ENCODE measurements at regions not wholly inside any gene's neighbourhood (a gene's known extent, or its start where the extent isn't known, plus 50 kb on each side); places are given as distances from the start of the nearest gene placed in this dataset.

DNA sequence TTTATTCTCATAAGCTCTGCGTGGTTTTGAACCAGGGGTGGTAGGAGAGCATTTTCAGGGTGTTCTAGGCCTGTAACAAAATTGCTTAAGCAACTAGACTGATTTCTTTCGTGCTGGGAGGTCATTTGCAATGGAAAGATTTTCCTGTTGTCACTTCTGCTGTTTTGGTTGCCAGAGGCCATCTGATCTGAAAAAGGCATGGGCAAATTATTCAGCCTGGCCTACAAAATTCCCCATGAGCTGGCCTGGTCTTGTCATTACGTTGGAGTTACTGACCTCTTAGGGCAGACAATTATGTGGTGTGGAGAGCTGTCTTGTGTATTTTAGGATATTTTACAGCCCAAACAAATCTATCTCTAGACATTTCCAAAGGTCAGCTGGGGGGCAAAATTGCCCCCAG lies 444.4 kb upstream of the DAB1 start:
- Histone ChIP-seq H3K4me1 (no peaks in the 10 kb centered on the region), H3K4me3 (no peak overlapping the region)

DNA sequence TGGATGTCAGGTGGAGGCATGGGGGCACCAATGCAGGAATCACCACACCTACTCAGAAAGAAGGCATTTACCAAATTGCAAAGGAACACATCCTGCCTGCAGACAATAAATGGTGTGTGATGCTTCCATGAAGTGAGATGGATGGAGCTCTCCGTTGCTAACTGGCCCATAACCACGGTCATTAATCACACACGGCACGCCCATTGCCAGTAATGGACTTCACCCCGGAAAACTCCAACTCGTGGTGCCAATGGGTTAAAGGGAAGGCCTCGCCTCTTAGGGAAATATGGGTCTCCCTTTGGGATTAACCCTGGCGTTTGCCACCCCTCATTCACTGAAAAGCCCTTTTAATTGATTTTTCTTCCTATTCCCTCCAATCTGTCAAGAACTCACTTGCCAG lies 443.1 kb upstream of the DAB1 start:
- TF ChIP-seq, protein P1, sequence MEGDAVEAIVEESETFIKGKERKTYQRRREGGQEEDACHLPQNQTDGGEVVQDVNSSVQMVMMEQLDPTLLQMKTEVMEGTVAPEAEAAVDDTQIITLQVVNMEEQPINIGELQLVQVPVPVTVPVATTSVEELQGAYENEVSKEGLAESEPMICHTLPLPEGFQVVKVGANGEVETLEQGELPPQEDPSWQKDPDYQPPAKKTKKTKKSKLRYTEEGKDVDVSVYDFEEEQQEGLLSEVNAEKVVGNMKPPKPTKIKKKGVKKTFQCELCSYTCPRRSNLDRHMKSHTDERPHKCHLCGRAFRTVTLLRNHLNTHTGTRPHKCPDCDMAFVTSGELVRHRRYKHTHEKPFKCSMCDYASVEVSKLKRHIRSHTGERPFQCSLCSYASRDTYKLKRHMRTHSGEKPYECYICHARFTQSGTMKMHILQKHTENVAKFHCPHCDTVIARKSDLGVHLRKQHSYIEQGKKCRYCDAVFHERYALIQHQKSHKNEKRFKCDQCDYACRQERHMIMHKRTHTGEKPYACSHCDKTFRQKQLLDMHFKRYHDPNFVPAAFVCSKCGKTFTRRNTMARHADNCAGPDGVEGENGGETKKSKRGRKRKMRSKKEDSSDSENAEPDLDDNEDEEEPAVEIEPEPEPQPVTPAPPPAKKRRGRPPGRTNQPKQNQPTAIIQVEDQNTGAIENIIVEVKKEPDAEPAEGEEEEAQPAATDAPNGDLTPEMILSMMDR (IDR thresholded peaks at IDR 0.05), result no peak
- Histone ChIP-seq H3K27ac (no peak overlapping the region), H3K4me1 (no peaks in the 10 kb centered on the region), H3K4me3 (no peak overlapping the region), H3K36me3 (no peaks in the 10 kb centered on the region), H3K9me3 (no peaks in the 10 kb centered on the region), H3K27me3 (no peaks in the 10 kb centered on the region)
- no peak for DNase-seq
- intact Hi-C loops (cut with DNase I; ENCODE audit: low total_unique reads), result no loop called here

More for the DNA sequence above, 444.4 kb upstream of the DAB1 start:
- Histone ChIP-seq H3K27ac (no peak overlapping the region), H3K9me3 (no peaks in the 10 kb centered on the region), H3K36me3 (no peaks in the 10 kb centered on the region), H3K27me3 (no peaks in the 10 kb centered on the region)
- intact Hi-C loops (cut with DNase I; ENCODE audit: low total_unique reads), result no loop called here
- TF ChIP-seq, protein P1 (IDR thresholded peaks at IDR 0.05), result no peak
- DNase-seq, result no peak

DNA sequence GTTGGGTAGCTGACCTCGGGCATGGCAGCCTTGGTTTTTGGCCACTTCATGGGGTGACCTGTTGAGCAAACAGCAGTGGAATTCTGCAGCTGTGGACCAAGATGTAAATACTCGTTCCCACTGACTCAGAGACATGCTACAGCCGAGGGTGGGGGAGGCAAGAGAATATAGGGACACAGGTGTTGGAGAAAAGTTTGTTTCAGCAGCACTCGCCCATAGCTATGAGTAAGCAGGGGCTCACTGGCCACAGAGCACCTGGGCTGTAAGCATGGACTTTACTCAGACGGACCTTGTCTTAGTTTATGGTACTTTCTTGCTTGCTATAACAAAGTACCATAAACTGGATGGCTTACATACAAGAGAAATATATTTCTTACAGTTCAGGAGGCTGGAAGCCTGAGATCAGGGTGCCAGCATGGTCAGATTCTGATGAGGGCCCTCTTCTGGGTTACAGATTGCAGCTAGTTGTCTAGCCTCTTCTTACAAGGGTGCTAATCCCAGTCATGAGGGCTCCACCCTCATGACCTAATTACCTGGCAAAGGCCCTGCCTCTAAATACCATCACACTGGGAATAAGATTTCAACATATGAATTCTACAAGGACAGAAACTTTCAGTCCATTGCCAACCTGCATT lies 437.2 kb upstream of the DAB1 start:
- no peaks in the 10 kb centered on the region for H3K36me3 ChIP-seq
- DNase-seq, result no peak
- intact Hi-C loops (cut with DNase I; ENCODE audit: low total_unique reads), result no loop called here
- H3K9me3 ChIP-seq, result no peaks in the 10 kb centered on the region
- no peaks in the 10 kb centered on the region for H3K27me3 ChIP-seq
- H3K4me3 ChIP-seq, result no peak overlapping the region
- H3K4me1 ChIP-seq, result no peaks in the 10 kb centered on the region
- no peak overlapping the region for H3K27ac ChIP-seq
- TF ChIP-seq, protein P1 (IDR thresholded peaks at IDR 0.05), result no peak

DNA sequence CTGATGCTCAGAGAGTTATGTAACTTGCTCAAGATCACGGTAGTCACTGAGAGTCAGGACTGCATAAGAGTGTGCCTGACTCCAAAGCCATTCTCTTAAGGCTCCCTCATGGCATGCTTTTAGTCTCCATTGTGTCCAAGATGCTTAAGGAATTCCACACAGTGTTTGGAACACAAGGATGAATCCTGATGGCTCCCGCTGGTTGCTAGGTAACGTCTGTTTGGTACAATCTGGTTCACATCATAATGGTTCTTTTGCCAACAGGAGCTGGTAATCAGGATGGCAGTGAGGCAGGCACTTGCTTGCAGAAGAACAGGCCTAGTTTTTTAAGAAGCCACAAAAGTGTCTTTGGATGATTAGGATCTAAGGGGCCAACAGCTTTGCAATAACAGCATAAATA lies 436.5 kb upstream of the DAB1 start:
- no peaks in the 10 kb centered on the region for H3K27me3 ChIP-seq
- no peak for DNase-seq
- H3K4me3 ChIP-seq, result no peak overlapping the region
- TF ChIP-seq, protein P1 (IDR thresholded peaks at IDR 0.05), result no peak
- H3K4me1 ChIP-seq, result no peaks in the 10 kb centered on the region
- no peaks in the 10 kb centered on the region for H3K36me3 ChIP-seq
- no peak overlapping the region for H3K27ac ChIP-seq
- intact Hi-C loops (cut with DNase I; ENCODE audit: low total_unique reads), result no loop called here
- H3K9me3 ChIP-seq, result no peaks in the 10 kb centered on the region

DNA sequence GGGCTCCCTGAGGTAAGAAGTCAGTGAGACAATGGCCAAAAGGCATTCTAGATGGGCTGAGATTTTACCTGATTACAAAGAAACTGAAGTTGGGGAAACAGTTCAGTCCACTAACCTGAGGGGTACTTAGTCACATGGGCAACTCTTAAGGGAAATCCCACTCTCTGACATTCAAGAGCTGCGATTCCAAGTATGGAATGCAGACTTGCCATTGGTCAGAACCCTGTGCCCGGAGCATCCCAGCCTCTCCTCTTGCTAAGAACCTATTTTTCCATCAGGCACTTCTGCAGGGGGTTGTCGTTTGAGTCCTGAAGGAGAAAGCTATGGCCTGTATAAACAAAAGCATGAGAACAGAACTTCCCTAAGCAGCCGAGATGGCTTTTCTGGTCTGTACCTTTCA lies 434.9 kb upstream of the DAB1 start:
- no peak for DNase-seq
- Histone ChIP-seq H3K27me3 (no peaks in the 10 kb centered on the region), H3K4me3 (no peak overlapping the region), H3K9me3 (no peaks in the 10 kb centered on the region), H3K4me1 (no peaks in the 10 kb centered on the region), H3K36me3 (no peaks in the 10 kb centered on the region), H3K27ac (no peak overlapping the region)
- intact Hi-C loops (cut with DNase I; ENCODE audit: low total_unique reads), result no loop called here
- TF ChIP-seq, protein P1 (IDR thresholded peaks at IDR 0.05), result no peak

DNA sequence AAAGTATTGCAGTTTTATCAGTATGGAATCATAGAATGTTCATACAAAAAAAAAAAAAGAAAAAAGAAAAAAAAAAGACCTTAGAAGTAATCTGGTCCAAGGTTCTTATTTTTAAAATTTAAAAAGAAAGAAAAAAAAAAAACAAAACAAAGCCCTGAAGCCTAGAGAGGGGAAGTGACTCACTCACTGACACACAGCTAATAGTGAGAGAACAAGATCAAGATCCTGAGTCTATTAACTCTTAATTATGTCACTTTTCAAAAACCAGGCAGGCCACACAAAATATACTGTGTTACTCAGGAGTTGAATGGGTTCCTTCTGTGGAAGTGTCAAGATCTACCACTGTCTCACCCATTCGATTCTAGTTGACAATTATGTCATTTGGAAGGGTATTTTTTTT lies 433.9 kb upstream of the DAB1 start:
- H3K9me3 ChIP-seq, result no peaks in the 10 kb centered on the region
- no peaks in the 10 kb centered on the region for H3K4me1 ChIP-seq
- TF ChIP-seq, protein P1 (IDR thresholded peaks at IDR 0.05), result no peak
- no peak for DNase-seq
- H3K27ac ChIP-seq, result no peak overlapping the region
- intact Hi-C loops (cut with DNase I; ENCODE audit: low total_unique reads), result no loop called here
- no peaks in the 10 kb centered on the region for H3K36me3 ChIP-seq
- no peaks in the 10 kb centered on the region for H3K27me3 ChIP-seq
- H3K4me3 ChIP-seq, result no peak overlapping the region
